Caco-2 (cell line): ENCODE measurements at regions not wholly inside any gene's neighbourhood (a gene's known extent, or its start where the extent isn't known, plus 50 kb on each side); places are given as distances from the start of the nearest gene placed in this dataset.
A peak's percentile ranks its signal among the peaks of the same experiment; 100 is the strongest.

Experiments
- BruUV-seq: library from RNA; stranded (reverse); fragments of 400-500 nt; replicated peaks from 2 replicates; lab custom pipeline; 2021; lab: Mats Ljungman, UMichigan
- CTCF ChIA-PET: fragments of 300-600 bp; sonication (Branson Sonifier 250); formaldehyde crosslinking; loops from one replicate; lab custom pipeline; 2022; ENCODE audit warnings: antibody characterized with exemption; lab: Charles Lee
- POLR2A ChIA-PET: fragments of 300-600 bp; sonication (Branson Sonifier 250); formaldehyde crosslinking; loops from one replicate; lab custom pipeline; 2022; ENCODE audit warnings: antibody characterized with exemption; lab: Charles Lee
- DNase-seq, 2 experiments: peaks; one replicate each; pipeline versions ENCODE4 v3.0.0 to v3.0.0-alpha.2; 2020 to 2022
- H3K27me3 ChIP-seq: replicated peaks from 2 replicates; pipeline ENCODE4 v1.6.0; 2011; ENCODE audit warnings: low read length; ENCODE audit not compliant: control insufficient read depth, insufficient read depth
- H3K36me3 ChIP-seq: 2 replicates; pipeline ENCODE4 v1.5.1; 2011; ENCODE audit warnings: low read length; ENCODE audit not compliant: control insufficient read depth, insufficient read depth
- H3K4me1 ChIP-seq: fragments of 250-450 bp; sonication (Bioruptor Pico); 2 replicates; pipeline ENCODE4 v1.5.1; 2020; ENCODE audit warnings: mild to moderate bottlenecking
- H3K4me3 ChIP-seq: 2 replicates; pipeline ENCODE4 v1.5.1; 2011; ENCODE audit warnings: low read depth, mild to moderate bottlenecking, control low read depth, low read length
- H3K9me3 ChIP-seq: fragments of 250-450 bp; sonication (Bioruptor Pico); 2 replicates; pipeline ENCODE4 v1.5.1; 2020; ENCODE audit warnings: mild to moderate bottlenecking, moderate library complexity
- H3K27ac Mint-ChIP-seq: one replicate; pipeline ENCODE4 v1.8.0; 2022; ENCODE audit warnings: mixed read lengths; ENCODE audit not compliant: unreplicated experiment
- H3K27me3 Mint-ChIP-seq: one replicate; pipeline ENCODE4 v1.8.0; 2022; ENCODE audit warnings: mixed read lengths; ENCODE audit not compliant: insufficient read depth, unreplicated experiment
- H3K36me3 Mint-ChIP-seq: one replicate; pipeline ENCODE4 v1.8.0; 2022; ENCODE audit warnings: mild to moderate bottlenecking, mixed read lengths; ENCODE audit not compliant: insufficient read depth, unreplicated experiment
- H3K4me1 Mint-ChIP-seq: one replicate; pipeline ENCODE4 v1.8.0; 2022; ENCODE audit warnings: low read depth, mixed read lengths; ENCODE audit not compliant: unreplicated experiment
- H3K4me3 Mint-ChIP-seq: one replicate; pipeline ENCODE4 v1.8.0; 2022; ENCODE audit warnings: mild to moderate bottlenecking, moderate library complexity, mixed read lengths; ENCODE audit not compliant: unreplicated experiment
- H3K9me3 Mint-ChIP-seq: one replicate; pipeline ENCODE4 v1.8.0; 2022; ENCODE audit warnings: mixed read lengths; ENCODE audit not compliant: unreplicated experiment
- intact Hi-C: fragments of 100-400 bp; cut with micrococcal nuclease; formaldehyde crosslinking; loops from one replicate; pipeline ENCODE4 v1.10.0; 2022; ENCODE audit not compliant: unreplicated experiment
- TF ChIP-seq, protein P1 (sequence below), 2 experiments: fragments of 200-600 bp in 1 of 2; IDR thresholded peaks; 1 replicate in 1 of 2; 2 replicates in 1 of 2; pipeline versions ENCODE4 v1.5.1 to v1.8.0; 2011 to 2022; ENCODE audit warnings: antibody characterized with exemption in 1 of 2, control low read depth in 1 of 2, inconsistent platforms in 1 of 2, low read depth in 1 of 2, low read length in 1 of 2, mild to moderate bottlenecking in 1 of 2, moderate library complexity in 1 of 2; ENCODE audit not compliant: insufficient read depth in 1 of 2, severe bottlenecking in 1 of 2, unreplicated experiment in 1 of 2

DNA sequence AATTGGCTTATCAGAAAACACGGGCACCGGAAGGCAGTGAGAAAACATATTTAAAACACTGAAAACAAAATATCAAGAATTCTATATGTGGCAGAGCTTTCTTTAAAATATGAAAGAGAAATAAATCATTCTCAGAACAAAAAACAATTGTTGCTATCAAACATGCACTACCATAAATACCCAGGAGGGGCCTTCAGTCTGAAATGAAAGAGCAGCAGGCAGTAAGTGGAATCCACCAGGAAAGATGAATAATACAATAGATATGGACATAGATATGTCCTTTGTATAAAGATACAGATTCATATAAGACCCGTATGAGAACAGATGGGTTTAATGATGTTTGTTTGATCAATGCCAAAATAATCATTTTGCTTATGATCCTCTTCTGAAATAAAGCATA lies 142.0 kb downstream of the TMEM18 start:
- POLR2A ChIA-PET: no interaction called here

DNA sequence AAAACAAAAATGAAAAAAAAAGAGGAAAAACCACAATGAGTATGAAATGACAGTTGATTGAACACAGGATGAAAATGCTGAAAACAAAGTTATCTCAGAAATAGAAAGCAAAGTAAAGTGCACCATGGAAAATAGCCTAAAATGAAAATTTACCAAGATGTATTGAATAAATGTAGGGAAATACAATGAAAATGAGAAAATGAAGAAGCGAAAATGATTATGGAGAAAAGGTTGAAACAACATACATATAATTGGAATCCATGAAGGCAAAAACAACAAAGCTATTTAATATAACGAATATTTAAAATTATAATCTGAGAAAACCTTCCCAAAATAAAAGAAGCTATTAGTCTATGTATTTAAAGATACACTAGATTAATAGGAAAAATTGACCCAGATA lies 147.4 kb downstream of the TMEM18 start:
- Histone ChIP-seq H3K9me3 (peaks cover 13% of the 10 kb centered on the region), H3K4me1 (no peaks in the 10 kb centered on the region), H3K36me3 (no peaks in the 10 kb centered on the region), H3K4me3 (no peak overlapping the region), H3K27me3 (no peaks in the 10 kb centered on the region)
- H3K9me3 Mint-ChIP-seq: peaks cover 19% of the 10 kb centered on the region
- H3K4me1 Mint-ChIP-seq: no peaks in the 10 kb centered on the region
- no TSS peak for BruUV-seq
- no peaks in the 10 kb centered on the region for H3K27me3 Mint-ChIP-seq
- no peak for DNase-seq
- CTCF ChIA-PET: no interaction called here
- H3K4me3 Mint-ChIP-seq: no peak overlapping the region
- no peaks in the 10 kb centered on the region for H3K36me3 Mint-ChIP-seq
- H3K27ac Mint-ChIP-seq: no peak overlapping the region
- TF ChIP-seq, protein P1, sequence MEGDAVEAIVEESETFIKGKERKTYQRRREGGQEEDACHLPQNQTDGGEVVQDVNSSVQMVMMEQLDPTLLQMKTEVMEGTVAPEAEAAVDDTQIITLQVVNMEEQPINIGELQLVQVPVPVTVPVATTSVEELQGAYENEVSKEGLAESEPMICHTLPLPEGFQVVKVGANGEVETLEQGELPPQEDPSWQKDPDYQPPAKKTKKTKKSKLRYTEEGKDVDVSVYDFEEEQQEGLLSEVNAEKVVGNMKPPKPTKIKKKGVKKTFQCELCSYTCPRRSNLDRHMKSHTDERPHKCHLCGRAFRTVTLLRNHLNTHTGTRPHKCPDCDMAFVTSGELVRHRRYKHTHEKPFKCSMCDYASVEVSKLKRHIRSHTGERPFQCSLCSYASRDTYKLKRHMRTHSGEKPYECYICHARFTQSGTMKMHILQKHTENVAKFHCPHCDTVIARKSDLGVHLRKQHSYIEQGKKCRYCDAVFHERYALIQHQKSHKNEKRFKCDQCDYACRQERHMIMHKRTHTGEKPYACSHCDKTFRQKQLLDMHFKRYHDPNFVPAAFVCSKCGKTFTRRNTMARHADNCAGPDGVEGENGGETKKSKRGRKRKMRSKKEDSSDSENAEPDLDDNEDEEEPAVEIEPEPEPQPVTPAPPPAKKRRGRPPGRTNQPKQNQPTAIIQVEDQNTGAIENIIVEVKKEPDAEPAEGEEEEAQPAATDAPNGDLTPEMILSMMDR (IDR thresholded peaks at IDR 0.05; ENCODE audit: insufficient read depth in 1 of 2, low read depth in 1 of 2, low read length in 1 of 2, severe bottlenecking in 1 of 2, unreplicated experiment in 1 of 2): no peak
- intact Hi-C loops: loop anchor here (1.0 to 10.0 kb wide), 2 partner anchors 107 to 1015 kb away; no protein-coding TSS in a partner anchor
- POLR2A ChIA-PET: no interaction called here

More for the DNA sequence above, 142.0 kb downstream of the TMEM18 start:
- no peaks in the 10 kb centered on the region for H3K36me3 ChIP-seq
- TF ChIP-seq, protein P1 (IDR thresholded peaks at IDR 0.05; ENCODE audit: insufficient read depth in 1 of 2, low read depth in 1 of 2, low read length in 1 of 2, severe bottlenecking in 1 of 2, unreplicated experiment in 1 of 2): no peak
- H3K27me3 ChIP-seq: no peaks in the 10 kb centered on the region
- peaks cover 24% of the 10 kb centered on the region for H3K9me3 Mint-ChIP-seq
- no peaks in the 10 kb centered on the region for H3K4me1 ChIP-seq
- H3K27ac Mint-ChIP-seq: no peak overlapping the region
- intact Hi-C loops: no loop called here
- no peaks in the 10 kb centered on the region for H3K27me3 Mint-ChIP-seq
- no peak overlapping the region for H3K4me3 Mint-ChIP-seq
- BruUV-seq: no TSS peak
- H3K36me3 Mint-ChIP-seq: no peaks in the 10 kb centered on the region
- DNase-seq: no peak
- no peak overlapping the region for H3K4me3 ChIP-seq
- CTCF ChIA-PET: no interaction called here
- peaks cover 7% of the 10 kb centered on the region for H3K9me3 ChIP-seq
- H3K4me1 Mint-ChIP-seq: no peaks in the 10 kb centered on the region

DNA sequence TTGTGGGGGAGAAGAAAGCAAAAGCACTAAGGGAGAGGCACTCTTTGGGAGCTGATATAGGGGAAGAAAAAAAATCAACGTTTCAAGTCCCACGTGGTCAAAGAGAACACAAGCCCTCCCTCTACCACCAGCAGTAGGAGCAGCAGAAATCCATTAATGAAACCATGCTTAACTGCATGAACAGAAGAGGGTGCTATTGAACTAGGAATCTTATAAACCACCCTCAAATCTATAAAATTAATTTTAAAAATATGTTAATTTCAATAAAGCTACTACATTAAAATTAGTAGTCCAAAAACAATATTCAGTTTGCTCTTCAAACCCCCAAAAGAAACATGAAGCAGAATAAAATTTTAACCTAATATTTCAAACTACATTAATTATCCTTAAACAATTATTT lies 147.8 kb downstream of the TMEM18 start:
- H3K27me3 ChIP-seq: no peaks in the 10 kb centered on the region
- no peaks in the 10 kb centered on the region for H3K4me1 ChIP-seq
- Mint-ChIP-seq H3K27ac (no peak overlapping the region), H3K36me3 (no peaks in the 10 kb centered on the region), H3K4me3 (no peak overlapping the region), H3K4me1 (no peaks in the 10 kb centered on the region), H3K27me3 (no peaks in the 10 kb centered on the region), H3K9me3 (peaks cover 15% of the 10 kb centered on the region)
- intact Hi-C loops: loop anchor here (1.0 to 10.0 kb wide), 2 partner anchors 108 to 1015 kb away; no protein-coding TSS in a partner anchor
- CTCF ChIA-PET: no interaction called here
- POLR2A ChIA-PET: no interaction called here
- no peaks in the 10 kb centered on the region for H3K36me3 ChIP-seq
- H3K9me3 ChIP-seq: peaks cover 13% of the 10 kb centered on the region
- TF ChIP-seq, protein P1 (IDR thresholded peaks at IDR 0.05; ENCODE audit: insufficient read depth in 1 of 2, low read depth in 1 of 2, low read length in 1 of 2, severe bottlenecking in 1 of 2, unreplicated experiment in 1 of 2): peak in 1 of 2 experiments; percentile 14
- DNase-seq: no peak
- H3K4me3 ChIP-seq: no peak overlapping the region
- no TSS peak for BruUV-seq
